HepG2 (cell line): ENCODE measurements at regions not wholly inside any gene's neighbourhood (a gene's known extent, or its start where the extent isn't known, plus 50 kb on each side); places are given as distances from the start of the nearest gene placed in this dataset.

Experiments used
- CHD2 ChIP-seq: IDR thresholded peaks from 2 replicates; pipeline ENCODE4 v1.6.1; 2011; ENCODE audit warnings: low read depth, low read length, improper control_type of control experiment
- CTCF ChIP-seq: sonication (generic); formaldehyde crosslinking; IDR thresholded peaks from 2 replicates; pipeline ENCODE4 v1.5.0; 2020; ENCODE audit warnings: mild to moderate bottlenecking, missing genetic modification reagents, moderate library complexity
- FOXP4 ChIP-seq: sonication (generic); formaldehyde crosslinking; IDR thresholded peaks from 2 replicates; pipeline ENCODE4 v1.4.0; 2020; ENCODE audit warnings: missing genetic modification reagents
- HDAC6 ChIP-seq: fragments of 200-600 bp; sonication (generic); IDR thresholded peaks from 2 replicates; pipeline ENCODE4 v1.7.0; 2017; ENCODE audit warnings: mild to moderate bottlenecking, antibody characterized with exemption, low read length, low read depth
- HNF4A ChIP-seq: sonication (generic); formaldehyde crosslinking; IDR thresholded peaks from 2 replicates; pipeline ENCODE4 v1.4.0; 2020; ENCODE audit warnings: missing genetic modification reagents
- HOXA7 ChIP-seq: sonication (generic); formaldehyde crosslinking; IDR thresholded peaks from 2 replicates; pipeline ENCODE4 v1.8.1; 2022; ENCODE audit warnings: mild to moderate bottlenecking, missing genetic modification reagents, moderate library complexity
- MLX ChIP-seq: IDR thresholded peaks from 2 replicates; pipeline ENCODE4 v1.6.1; 2016
- RAD51 ChIP-seq: fragments of 450-650 bp; IDR thresholded peaks from 2 replicates; pipeline ENCODE4 v1.6.1; 2016; ENCODE audit warnings: borderline replicate concordance
- SMAD1 ChIP-seq: sonication (generic); formaldehyde crosslinking; IDR thresholded peaks from 2 replicates; pipeline ENCODE4 v1.4.0; 2020; ENCODE audit warnings: missing genetic modification reagents, low read depth, mild to moderate bottlenecking, borderline replicate concordance
- TBP ChIP-seq: sonication (generic); formaldehyde crosslinking; IDR thresholded peaks from 2 replicates; pipeline ENCODE4 v1.5.0; 2020; ENCODE audit warnings: missing genetic modification reagents
- ZNF274 ChIP-seq: sonication (generic); formaldehyde crosslinking; IDR thresholded peaks from 2 replicates; pipeline ENCODE4 v1.5.1; 2020; ENCODE audit warnings: mild to moderate bottlenecking, missing genetic modification reagents
- ZNF333 ChIP-seq: sonication (generic); formaldehyde crosslinking; IDR thresholded peaks from 2 replicates; pipeline ENCODE4 v1.4.0; 2020; ENCODE audit warnings: mild to moderate bottlenecking, missing genetic modification reagents, borderline replicate concordance
- ZNF580 ChIP-seq: IDR thresholded peaks from 2 replicates; pipeline ENCODE4 v1.6.1; 2016; ENCODE audit warnings: low read depth, borderline replicate concordance
- ZNF644 ChIP-seq: IDR thresholded peaks from 2 replicates; pipeline ENCODE4 v1.6.1; 2016; ENCODE audit warnings: low read depth

- TF ChIP-seq RAD51, result no peak
- no peak for TF ChIP-seq HOXA7 (CRISPR knock-in tag)
- no peak for TF ChIP-seq HDAC6
- TF ChIP-seq HNF4A, result no peak
- TF ChIP-seq FOXP4 (CRISPR knock-in tag), result no peak
- TF ChIP-seq ZNF274 (CRISPR knock-in tag), result no peak
- no peak for TF ChIP-seq CHD2
- no peak for TF ChIP-seq MLX (CRISPR knock-in tag)
- TF ChIP-seq CTCF (CRISPR knock-in tag), result no peak
- no peak for TF ChIP-seq TBP (CRISPR knock-in tag)
- TF ChIP-seq ZNF333 (CRISPR knock-in tag), result no peak
- no peak for TF ChIP-seq ZNF644 (CRISPR knock-in tag)
- TF ChIP-seq SMAD1 (CRISPR knock-in tag), result no peak
- TF ChIP-seq ZNF580, result no peak
Measured at GRCh38 chr14:100649173-100649519, 61.9 kb upstream of the BEGAIN start.
